Subcutaneous abdominal adipose tissue (tissue), 5 donors: ENCODE measurements at regions not wholly inside any gene's neighbourhood (a gene's known extent, or its start where the extent isn't known, plus 50 kb on each side); places are given as distances from the start of the nearest gene placed in this dataset.
"Not testable (repeated sequence)": the region's sequence is repeated elsewhere in the genome, so short reads cannot be mapped to it uniquely, and the experiment has no call there.

ENCODE experiments used
- H3K27ac ChIP-seq: one replicate; pipeline ENCODE4 v1.7.0; 2013; ENCODE audit warnings: low read depth, mild to moderate bottlenecking, inconsistent platforms, low read length, moderate library complexity
- H3K27me3 ChIP-seq, 5 donors: one replicate each; pipeline ENCODE4 v1.7.0; 2013; ENCODE audit warnings: low read length in 5 of 5, inconsistent platforms in 1 of 5; ENCODE audit not compliant: control insufficient read depth in 5 of 5, insufficient read depth in 4 of 5
- H3K36me3 ChIP-seq, 5 donors: one replicate each; pipeline ENCODE4 v1.7.0; 2013; ENCODE audit warnings: low read length in 5 of 5; ENCODE audit not compliant: control insufficient read depth in 5 of 5, insufficient read depth in 5 of 5
- H3K4me1 ChIP-seq, 5 donors: one replicate each; pipeline ENCODE4 v1.7.0; 2013; ENCODE audit warnings: low read length in 5 of 5, mild to moderate bottlenecking in 3 of 5, moderate library complexity in 1 of 5; ENCODE audit not compliant: control insufficient read depth in 5 of 5, insufficient read depth in 5 of 5
- H3K4me3 ChIP-seq, 5 donors: one replicate each; pipeline ENCODE4 v1.7.0; 2013; ENCODE audit warnings: low read length in 5 of 5, low read depth in 1 of 5
- H3K9ac ChIP-seq, 5 donors: one replicate each; pipeline ENCODE4 v1.7.0; 2013; ENCODE audit warnings: low read length in 5 of 5, mild to moderate bottlenecking in 4 of 5, moderate library complexity in 3 of 5
- H3K9me3 ChIP-seq, 5 donors: one replicate each; pipeline ENCODE4 v1.7.0; 2013; ENCODE audit warnings: low read length in 5 of 5; ENCODE audit not compliant: control insufficient read depth in 5 of 5
- donor health status: healthy.
- donor health status: healthy.
- donor health status: healthy.
- donor health status: healthy.
- donor health status: healthy.

DNA sequence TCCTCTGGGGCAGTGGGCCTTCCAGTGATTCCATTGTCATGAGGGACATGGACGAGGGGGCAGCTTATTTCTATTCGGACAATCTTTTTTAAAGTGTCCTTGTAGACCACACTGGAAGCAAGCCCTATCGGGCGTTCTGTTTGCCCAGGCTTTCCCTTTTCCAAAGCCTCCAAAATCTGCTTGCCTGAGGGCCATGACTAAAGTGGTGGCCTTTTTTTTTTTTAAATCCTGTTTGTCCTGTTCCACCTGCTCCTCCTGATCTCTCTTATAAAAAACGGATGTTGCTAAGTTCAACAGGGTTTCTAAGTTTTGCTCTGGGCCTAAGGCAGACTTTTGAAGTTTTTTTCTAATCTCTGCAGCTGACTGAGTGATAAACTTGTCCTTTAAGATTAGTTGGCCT lies 1380.1 kb downstream of the SI start:
- not testable (repeated sequence) for H3K27me3 ChIP-seq, H3K36me3 ChIP-seq, H3K4me3 ChIP-seq, H3K9me3 ChIP-seq, H3K4me1 ChIP-seq, H3K9ac ChIP-seq, H3K27ac ChIP-seq

- peaks cover 0 to 15% (median 5%) of the 10 kb centered on the region in 5 donors for H3K9me3 ChIP-seq
- no peaks in the 10 kb centered on the region for H3K27me3 ChIP-seq
- no peak overlapping the region for H3K27ac ChIP-seq
- H3K4me1 ChIP-seq, result no peaks in the 10 kb centered on the region
- H3K36me3 ChIP-seq, result no peaks in the 10 kb centered on the region
- H3K9ac ChIP-seq, result no peak overlapping the region
- H3K4me3 ChIP-seq, result no peak overlapping the region
These were observed 1385.8 kb downstream of the SI start for GRCh38 chr3:163692494-163692893.

DNA sequence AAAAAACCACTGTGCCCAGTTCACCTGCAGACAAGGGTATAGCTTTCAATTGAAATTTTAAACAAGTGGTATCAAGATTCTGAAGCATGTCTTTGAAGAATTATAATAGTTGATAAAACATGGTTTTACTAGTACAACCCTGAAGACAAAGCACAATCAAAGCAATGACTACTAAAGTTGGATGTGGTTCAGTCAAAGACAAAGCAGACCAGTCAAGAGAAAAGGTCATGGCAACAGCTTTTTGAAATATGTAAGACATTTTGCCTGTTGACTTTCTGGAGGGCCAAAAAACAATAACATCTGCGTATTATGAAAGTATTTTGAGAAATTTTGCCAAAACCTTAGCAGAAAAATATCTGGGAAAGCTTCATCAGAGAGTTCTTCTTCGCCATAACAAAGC lies 1393.6 kb downstream of the SI start:
- H3K4me3 ChIP-seq, result no peak overlapping the region
- H3K36me3 ChIP-seq, result no peaks in the 10 kb centered on the region
- H3K9ac ChIP-seq, result no peak overlapping the region
- H3K27me3 ChIP-seq, result no peaks in the 10 kb centered on the region
- H3K27ac ChIP-seq, result no peak overlapping the region
- peaks cover 0 to 13% (median 5%) of the 10 kb centered on the region in 5 donors for H3K9me3 ChIP-seq
- no peaks in the 10 kb centered on the region for H3K4me1 ChIP-seq

- no peaks in the 10 kb centered on the region for H3K27me3 ChIP-seq
- no peak overlapping the region for H3K27ac ChIP-seq
- no peak overlapping the region for H3K4me3 ChIP-seq
- H3K4me1 ChIP-seq, result no peaks in the 10 kb centered on the region
- peaks cover 0 to 3% (median 0%) of the 10 kb centered on the region in 5 donors for H3K9me3 ChIP-seq
- H3K9ac ChIP-seq, result no peak overlapping the region
- H3K36me3 ChIP-seq, result no peaks in the 10 kb centered on the region
These were observed 1405.3 kb downstream of the SI start for GRCh38 chr3:163672954-163673353.

DNA sequence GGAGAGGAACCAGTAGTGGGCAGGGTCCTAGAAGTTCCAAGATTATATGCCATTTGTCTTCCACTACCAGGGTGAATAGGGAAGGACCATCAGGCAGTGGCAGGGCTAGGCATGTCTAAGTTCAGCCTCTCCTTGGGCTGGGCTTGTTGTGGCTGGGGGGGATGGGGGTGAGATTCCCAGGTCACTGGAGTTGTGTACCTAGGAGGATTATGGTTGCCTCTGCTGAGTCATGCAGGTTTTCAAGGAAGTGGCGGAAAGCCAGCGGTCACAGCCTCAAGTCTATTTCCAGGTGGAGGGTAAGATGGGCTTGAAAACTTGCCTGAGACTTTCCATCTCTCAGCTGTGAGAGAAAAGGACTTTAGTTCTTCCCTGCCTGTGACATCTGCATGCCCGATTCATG lies 1407.1 kb downstream of the SI start:
- peaks cover 0 to 3% (median 0%) of the 10 kb centered on the region in 5 donors for H3K9me3 ChIP-seq
- no peak overlapping the region for H3K4me3 ChIP-seq
- H3K36me3 ChIP-seq, result no peaks in the 10 kb centered on the region
- no peak overlapping the region for H3K27ac ChIP-seq
- no peaks in the 10 kb centered on the region for H3K4me1 ChIP-seq
- H3K9ac ChIP-seq, result no peak overlapping the region
- H3K27me3 ChIP-seq, result no peaks in the 10 kb centered on the region

DNA sequence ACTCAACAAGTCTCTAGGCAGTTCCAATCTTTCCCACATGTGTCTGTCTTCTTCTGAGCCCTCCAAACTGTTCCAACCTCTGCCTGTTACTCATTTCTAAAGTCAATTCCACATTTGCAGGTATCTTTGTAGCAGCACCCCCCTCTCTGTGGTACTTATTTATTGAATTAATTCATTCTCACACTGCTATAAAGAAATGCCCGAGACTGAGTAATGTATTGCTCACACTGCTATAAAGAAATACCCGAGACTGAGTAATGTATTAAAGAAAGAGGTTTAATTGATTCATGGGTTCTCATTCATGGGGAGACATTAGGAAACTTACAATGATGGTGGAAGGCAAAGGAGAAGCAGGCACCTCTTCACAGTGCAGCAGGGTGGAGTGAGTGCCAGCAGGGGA lies 1413.8 kb downstream of the SI start:
- no peaks in the 10 kb centered on the region for H3K36me3 ChIP-seq
- no peaks in the 10 kb centered on the region for H3K9me3 ChIP-seq
- H3K4me1 ChIP-seq, result no peaks in the 10 kb centered on the region
- no peaks in the 10 kb centered on the region for H3K27me3 ChIP-seq
- H3K4me3 ChIP-seq, result no peak overlapping the region
- no peak overlapping the region for H3K27ac ChIP-seq
- no peak overlapping the region for H3K9ac ChIP-seq

- no peaks in the 10 kb centered on the region for H3K27me3 ChIP-seq
- H3K4me3 ChIP-seq, result no peak overlapping the region
- H3K36me3 ChIP-seq, result no peaks in the 10 kb centered on the region
- no peak overlapping the region for H3K9ac ChIP-seq
- H3K9me3 ChIP-seq, result no peaks in the 10 kb centered on the region
- no peak overlapping the region for H3K27ac ChIP-seq
- no peaks in the 10 kb centered on the region for H3K4me1 ChIP-seq
These were observed 1421.2 kb downstream of the SI start for GRCh38 chr3:163657088-163657487.

GRCh38 chr3:163655021-163655420 lies 1423.3 kb downstream of the SI start:
- H3K4me1 ChIP-seq, result no peaks in the 10 kb centered on the region
- no peaks in the 10 kb centered on the region for H3K27me3 ChIP-seq
- H3K4me3 ChIP-seq, result no peak overlapping the region
- H3K27ac ChIP-seq, result no peak overlapping the region
- H3K9me3 ChIP-seq, result no peaks in the 10 kb centered on the region
- H3K9ac ChIP-seq, result no peak overlapping the region
- H3K36me3 ChIP-seq, result no peaks in the 10 kb centered on the region

- peaks cover 0 to 2% (median 0%) of the 10 kb centered on the region in 5 donors for H3K9me3 ChIP-seq
- H3K4me3 ChIP-seq, result no peak overlapping the region
- H3K4me1 ChIP-seq, result no peaks in the 10 kb centered on the region
- H3K9ac ChIP-seq, result no peak overlapping the region
- H3K27ac ChIP-seq, result no peak overlapping the region
- H3K36me3 ChIP-seq, result no peaks in the 10 kb centered on the region
- H3K27me3 ChIP-seq, result no peaks in the 10 kb centered on the region
These were observed 1434.1 kb downstream of the SI start for GRCh38 chr3:163644172-163644571.

GRCh38 chr3:163632722-163633121 lies 1445.6 kb downstream of the SI start:
- Histone ChIP-seq H3K4me3 (no peak overlapping the region), H3K9ac (no peak overlapping the region), H3K36me3 (no peaks in the 10 kb centered on the region), H3K4me1 (no peaks in the 10 kb centered on the region), H3K9me3 (no peaks in the 10 kb centered on the region), H3K27me3 (no peaks in the 10 kb centered on the region), H3K27ac (no peak overlapping the region)

- H3K9ac ChIP-seq, result no peak overlapping the region
- no peaks in the 10 kb centered on the region for H3K9me3 ChIP-seq
- H3K27me3 ChIP-seq, result no peaks in the 10 kb centered on the region
- no peak overlapping the region for H3K4me3 ChIP-seq
- H3K27ac ChIP-seq, result no peak overlapping the region
- no peaks in the 10 kb centered on the region for H3K4me1 ChIP-seq
- H3K36me3 ChIP-seq, result no peaks in the 10 kb centered on the region
These were observed 1451.5 kb downstream of the SI start for GRCh38 chr3:163626753-163627152.
